ENCODE measurements at regions not wholly inside any gene's neighbourhood (a gene's known extent, or its start where the extent isn't known, plus 50 kb on each side); places are given as distances from the start of the nearest gene placed in this dataset.

DNA sequence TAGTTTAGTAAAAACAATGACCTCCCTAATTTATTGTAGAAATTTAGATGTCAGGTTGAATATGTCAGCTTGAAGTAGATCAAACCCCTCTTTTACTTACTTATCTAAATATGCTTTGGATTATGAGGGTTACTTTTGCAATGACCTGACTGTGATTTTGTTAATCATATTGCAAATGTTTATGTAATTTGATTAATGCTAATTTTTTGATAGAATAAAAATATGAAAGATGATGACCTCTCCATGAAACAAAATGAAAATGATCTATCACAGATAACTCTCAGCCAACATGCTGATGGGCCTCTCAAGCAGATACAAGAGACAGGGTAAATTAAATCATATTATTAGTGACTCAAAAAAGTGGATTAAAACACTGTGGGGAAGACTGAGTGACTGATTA lies 131.0 kb downstream of the CEP57L1 start:
- TF ChIP-seq POLR2A (IDR thresholded peaks at IDR 0.05): no peak
- TF ChIP-seq, protein P1, sequence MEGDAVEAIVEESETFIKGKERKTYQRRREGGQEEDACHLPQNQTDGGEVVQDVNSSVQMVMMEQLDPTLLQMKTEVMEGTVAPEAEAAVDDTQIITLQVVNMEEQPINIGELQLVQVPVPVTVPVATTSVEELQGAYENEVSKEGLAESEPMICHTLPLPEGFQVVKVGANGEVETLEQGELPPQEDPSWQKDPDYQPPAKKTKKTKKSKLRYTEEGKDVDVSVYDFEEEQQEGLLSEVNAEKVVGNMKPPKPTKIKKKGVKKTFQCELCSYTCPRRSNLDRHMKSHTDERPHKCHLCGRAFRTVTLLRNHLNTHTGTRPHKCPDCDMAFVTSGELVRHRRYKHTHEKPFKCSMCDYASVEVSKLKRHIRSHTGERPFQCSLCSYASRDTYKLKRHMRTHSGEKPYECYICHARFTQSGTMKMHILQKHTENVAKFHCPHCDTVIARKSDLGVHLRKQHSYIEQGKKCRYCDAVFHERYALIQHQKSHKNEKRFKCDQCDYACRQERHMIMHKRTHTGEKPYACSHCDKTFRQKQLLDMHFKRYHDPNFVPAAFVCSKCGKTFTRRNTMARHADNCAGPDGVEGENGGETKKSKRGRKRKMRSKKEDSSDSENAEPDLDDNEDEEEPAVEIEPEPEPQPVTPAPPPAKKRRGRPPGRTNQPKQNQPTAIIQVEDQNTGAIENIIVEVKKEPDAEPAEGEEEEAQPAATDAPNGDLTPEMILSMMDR (IDR thresholded peaks at IDR 0.05): no peak

All from lower leg skin (tissue), 3 donors.